HT1080 (cell line): ENCODE measurements at regions not wholly inside any gene's neighbourhood (a gene's known extent, or its start where the extent isn't known, plus 50 kb on each side); places are given as distances from the start of the nearest gene placed in this dataset.

ENCODE experiments used
- DNase-seq: peaks from one replicate; pipeline ENCODE4 v3.0.0-alpha.2; 2015; ENCODE audit warnings: low read depth

DNA sequence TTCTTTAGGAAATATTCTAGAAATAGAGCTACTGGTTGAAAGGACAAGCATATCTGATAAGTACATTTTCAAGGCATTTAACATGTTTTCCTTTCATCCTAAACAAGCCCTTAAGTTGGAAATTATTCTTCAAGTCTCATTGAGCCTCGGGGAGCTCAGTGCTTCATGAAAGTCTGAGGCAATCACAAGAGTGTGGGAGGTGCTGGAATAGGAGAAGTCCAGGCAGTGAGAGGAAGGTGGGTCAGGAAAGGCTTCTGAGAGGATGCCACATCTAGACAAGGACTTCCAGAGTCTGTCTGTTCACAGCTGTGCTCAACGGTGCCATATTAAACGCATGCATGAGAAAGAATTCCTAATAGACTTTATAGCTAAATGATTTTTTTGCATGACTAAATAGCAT is 69.8 kb downstream of the CD83 start:
- DNase-seq, result no peak

DNA sequence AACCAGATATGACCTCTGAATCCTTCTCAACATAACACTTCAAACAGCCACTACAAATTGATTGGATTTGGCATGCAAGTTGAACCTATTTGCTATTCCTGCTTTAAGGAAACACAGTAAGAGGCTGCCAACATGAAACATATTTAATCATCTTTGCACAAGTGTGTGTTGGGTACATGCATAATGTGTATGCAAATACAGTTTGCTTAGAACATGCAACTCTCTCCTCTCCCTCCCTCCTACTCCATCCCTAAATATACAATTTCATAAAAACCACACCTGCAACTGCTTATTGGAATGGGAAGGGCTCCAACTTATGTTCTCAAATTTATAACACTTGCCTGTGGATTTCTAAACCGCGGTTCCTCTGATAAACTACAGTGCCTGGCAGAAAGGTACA is 71.5 kb downstream of the CD83 start:
- DNase-seq, result no peak

DNA sequence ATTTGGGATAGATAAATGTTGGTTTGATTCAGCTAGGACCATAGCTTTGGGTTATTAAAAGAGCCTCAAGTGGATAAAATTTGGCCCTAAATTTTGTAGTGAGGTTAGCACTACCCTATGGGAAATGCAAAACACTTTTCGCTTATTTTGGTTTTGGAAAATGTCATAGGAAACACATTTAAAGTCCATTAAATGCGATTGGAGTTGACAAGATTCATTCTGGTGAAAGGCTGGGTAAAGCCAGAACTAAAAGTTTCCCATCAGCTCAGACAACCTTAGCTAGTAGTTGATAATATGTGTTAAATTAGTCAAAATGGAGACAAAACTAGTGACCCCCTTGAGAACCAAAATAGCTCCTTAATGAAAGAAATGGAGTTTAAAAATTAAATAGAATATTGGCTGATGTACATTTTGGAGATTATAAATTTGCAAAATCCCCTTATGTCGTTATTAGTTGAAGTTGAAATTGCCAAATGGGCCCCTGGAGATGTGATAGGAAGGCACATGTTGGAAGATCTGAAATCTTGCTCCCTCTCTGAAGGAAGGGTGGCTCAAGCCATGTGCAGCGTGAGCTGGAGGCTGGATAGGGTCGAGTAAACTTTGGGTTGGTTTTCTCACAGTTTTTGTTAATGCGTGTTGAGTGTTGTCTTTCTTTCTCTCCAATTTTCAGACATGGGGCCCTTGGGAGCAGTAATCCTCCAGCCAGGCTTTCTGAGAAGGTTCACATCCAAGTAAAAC is 72.8 kb downstream of the CD83 start:
- no peak for DNase-seq

DNA sequence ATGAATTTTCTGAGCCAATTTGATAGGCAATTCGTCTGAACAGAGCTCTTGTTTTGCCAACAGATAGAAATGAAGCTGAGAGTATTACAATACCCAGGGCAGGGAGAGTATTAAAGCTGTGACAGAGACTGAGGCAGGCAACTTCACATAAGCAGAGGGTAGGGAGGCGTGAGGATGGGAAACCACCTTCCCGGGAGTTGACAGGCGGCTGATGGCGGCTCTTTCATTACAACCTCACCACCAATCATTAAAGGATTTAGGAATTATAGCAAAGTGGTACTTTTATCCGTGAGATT is 73.3 kb downstream of the CD83 start:
- DNase-seq, result no peak

GRCh38 chr6:14191761-14192160 is 74.2 kb downstream of the CD83 start:
- DNase-seq, result no peak

DNA sequence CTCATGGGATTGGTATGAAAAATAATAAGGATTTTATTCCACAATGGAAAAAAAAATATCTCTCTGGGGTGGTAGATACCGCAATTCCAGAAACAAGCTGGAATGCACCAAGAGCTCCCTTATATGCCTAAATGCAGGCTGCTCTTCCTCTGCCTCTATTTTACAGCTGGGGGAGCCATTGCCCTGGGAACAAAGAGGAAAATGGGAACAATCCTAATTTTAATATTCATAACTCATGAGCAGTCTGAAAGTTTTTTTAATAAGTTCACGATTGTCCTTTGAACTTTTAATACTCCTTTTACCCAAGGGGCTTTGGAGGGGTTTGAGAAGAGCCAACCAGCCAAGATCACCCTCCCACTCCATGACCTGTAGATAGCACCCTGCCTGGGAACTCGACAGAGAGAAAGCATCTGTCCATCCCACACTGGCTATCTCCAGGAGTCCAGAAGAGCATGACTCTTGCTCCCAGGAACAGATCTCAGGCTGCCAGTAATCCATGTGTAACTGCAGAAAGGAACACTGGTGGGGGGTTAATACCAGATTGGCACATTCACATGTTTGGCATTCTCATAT is 74.7 kb downstream of the CD83 start:
- DNase-seq, result no peak

GRCh38 chr6:14193524-14193923 is 76.0 kb downstream of the CD83 start:
- no peak for DNase-seq

GRCh38 chr6:14194483-14194882 is 76.9 kb downstream of the CD83 start:
- no peak for DNase-seq

- DNase-seq, result no peak
Measured at GRCh38 chr6:14194976-14195375, 77.4 kb downstream of the CD83 start.

GRCh38 chr6:14196026-14196425 is 78.5 kb downstream of the CD83 start:
- no peak for DNase-seq

GRCh38 chr6:14197118-14197517 is 79.5 kb downstream of the CD83 start:
- no peak for DNase-seq

DNA sequence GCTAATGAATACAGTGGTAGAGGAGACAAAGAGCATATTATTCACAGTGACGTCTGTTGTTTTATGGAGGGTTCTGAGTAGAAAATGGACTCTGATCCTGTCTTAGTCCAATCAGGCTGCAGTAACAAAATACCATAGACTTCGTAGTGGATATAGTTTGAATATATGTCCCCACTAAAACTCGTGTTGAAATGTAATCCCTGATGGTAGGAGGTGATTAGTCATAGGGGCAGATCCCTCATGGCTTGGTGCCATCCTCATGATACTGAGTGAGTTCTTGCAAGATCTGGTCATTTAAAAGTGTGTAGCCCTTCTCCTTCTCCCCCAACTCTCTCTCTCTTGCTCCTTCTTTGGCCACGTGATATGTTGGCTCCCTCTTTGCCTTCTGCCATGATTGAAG is 82.5 kb downstream of the CD83 start:
- DNase-seq, result peak; percentile 66

DNA sequence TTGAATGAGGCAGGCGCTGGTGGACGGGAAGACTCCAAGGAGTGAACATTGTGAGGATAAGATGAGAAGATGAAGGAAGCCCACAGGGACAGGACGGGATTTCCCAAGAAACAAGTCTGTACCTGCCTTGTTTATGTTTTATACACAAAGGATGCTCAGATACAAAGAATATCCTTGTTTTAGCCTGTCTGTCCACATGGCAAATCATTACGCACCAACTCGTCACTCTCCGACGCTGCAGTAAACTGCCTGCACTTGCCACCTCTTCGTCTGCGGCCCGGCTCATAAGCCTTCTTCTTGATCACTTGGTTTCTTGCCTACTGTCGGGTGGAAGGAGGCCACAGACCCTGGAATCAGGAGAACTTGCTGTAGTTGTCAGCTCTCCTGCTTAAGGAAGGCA is 85.4 kb downstream of the CD83 start:
- DNase-seq, result no peak

GRCh38 chr6:14206391-14206790 is 88.8 kb downstream of the CD83 start:
- DNase-seq, result no peak

GRCh38 chr6:14207448-14207847 is 89.9 kb downstream of the CD83 start:
- no peak for DNase-seq

DNA sequence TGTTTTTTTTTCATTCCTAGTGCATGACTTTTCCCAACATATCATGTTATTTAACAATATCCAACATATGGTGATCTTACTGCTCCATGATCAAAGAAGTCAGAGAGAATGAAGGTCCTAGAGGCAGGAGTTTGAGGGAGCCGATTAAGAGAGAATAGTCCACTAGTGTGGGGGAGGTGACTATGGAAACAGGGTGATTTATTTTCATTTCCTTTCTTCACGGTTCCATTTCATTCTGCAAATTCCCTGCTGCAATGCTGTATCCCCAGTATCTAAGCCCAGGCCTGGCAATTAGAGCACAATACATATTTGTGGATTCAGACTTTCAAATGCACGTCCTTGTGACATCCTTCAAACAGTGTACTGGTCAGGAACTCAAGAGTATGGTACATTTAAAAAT is 91.4 kb downstream of the CD83 start:
- DNase-seq, result no peak

DNA sequence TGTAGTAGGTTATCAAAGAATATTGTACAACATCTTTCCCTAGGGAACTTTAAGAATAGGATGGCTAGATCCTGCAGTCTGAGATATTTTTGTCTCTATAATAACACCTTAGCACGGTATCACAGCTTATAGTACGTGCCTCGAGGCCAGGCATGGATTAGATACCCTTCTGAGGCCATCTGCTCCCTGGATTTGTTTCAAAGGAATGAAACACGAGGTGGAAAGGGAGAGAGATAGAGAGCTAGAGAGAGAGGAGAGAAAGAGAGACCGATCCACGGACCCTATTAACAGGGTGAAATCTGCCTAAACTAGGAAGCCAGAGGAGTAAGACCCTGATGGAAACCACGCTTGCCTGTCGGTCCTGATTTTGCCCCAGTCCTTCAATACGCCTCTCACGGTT is 92.5 kb downstream of the CD83 start:
- no peak for DNase-seq

- DNase-seq, result peak; percentile 77
Measured at GRCh38 chr6:14210663-14211561, 93.3 kb downstream of the CD83 start.

DNA sequence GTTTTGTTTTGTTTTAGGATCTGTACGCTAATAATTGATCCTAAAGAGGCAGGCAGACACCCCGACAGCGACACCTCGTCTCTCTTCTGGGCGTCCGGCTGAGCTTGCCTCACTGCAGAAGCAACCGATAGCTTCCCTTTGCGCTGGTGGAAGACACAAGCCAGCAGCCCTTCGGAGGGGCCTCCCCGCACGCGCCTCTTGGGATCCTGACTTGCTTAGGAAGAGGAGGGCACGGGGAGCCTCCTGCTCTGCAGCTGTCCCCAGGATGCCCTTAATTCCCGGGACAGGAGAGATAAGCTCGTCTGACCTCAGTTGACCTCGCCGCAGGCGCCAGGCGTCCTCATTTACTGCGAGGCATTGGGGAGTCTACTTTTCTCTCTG is 94.0 kb downstream of the CD83 start:
- DNase-seq, result no peak

GRCh38 chr6:14212020-14212419 is 94.4 kb downstream of the CD83 start:
- no peak for DNase-seq

DNA sequence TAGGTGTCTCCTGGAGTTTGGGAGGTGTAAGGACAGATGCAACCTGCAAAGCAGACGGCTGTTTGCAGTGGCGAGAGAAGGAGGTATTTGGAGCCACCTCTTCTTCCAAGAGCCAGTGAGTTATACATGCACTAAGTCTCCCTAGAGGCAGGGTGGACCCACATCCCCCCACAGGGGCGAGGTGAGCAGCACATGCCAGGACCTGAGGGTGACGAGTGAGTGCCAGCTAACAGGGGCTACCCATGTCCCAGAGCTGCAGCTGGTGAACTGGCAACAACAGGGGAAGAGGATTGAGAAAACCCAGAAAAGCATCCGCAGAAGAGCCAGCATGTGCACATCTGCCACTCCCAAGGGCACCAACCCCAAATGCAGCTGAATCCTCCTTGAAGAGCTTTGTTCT is 95.1 kb downstream of the CD83 start:
- no peak for DNase-seq

GRCh38 chr6:14216946-14217684 is 99.5 kb downstream of the CD83 start:
- no peak for DNase-seq
